ENCODE measurements at regions not wholly inside any gene's neighbourhood (a gene's known extent, or its start where the extent isn't known, plus 50 kb on each side); places are given as distances from the start of the nearest gene placed in this dataset.

GRCh38 chr10:59523851-59524250 lies 161.5 kb upstream of the FAM13C start:
- Histone ChIP-seq H3K27me3 (ENCODE audit: low read depth) (0 out of 2 replicates have a peak, but pooled peaks cover 2% of the 10 kb centered on the region), H3K4me3 (no peak overlapping the region), H3K4me1 (no peaks in the 10 kb centered on the region), H3K9me3 (no peaks in the 10 kb centered on the region), H3K36me3 (replicated peaks) (no peaks in the 10 kb centered on the region)
- in situ Hi-C loops (cut with MboI; ENCODE audit: low sequenced_read_pairs) = no loop called here
- no peak for DNase-seq (ENCODE audit: low spot score in 2 of 2)

GRCh38 chr10:59517996-59518395 lies 155.6 kb upstream of the FAM13C start:
- Histone ChIP-seq H3K9me3 (no peaks in the 10 kb centered on the region), H3K27me3 (ENCODE audit: low read depth) (0 out of 2 replicates have a peak, but pooled peaks cover 2% of the 10 kb centered on the region), H3K4me1 (peaks cover 9% of the 10 kb centered on the region), H3K4me3 (no peak overlapping the region), H3K36me3 (replicated peaks) (no peaks in the 10 kb centered on the region)
- no peak for DNase-seq (ENCODE audit: low spot score in 2 of 2)
- in situ Hi-C loops (cut with MboI; ENCODE audit: low sequenced_read_pairs) = no loop called here

GRCh38 chr10:59517341-59517899 lies 155.1 kb upstream of the FAM13C start:
- in situ Hi-C loops (cut with MboI; ENCODE audit: low sequenced_read_pairs) = no loop called here
- no peak for DNase-seq (ENCODE audit: low spot score in 2 of 2)
- Histone ChIP-seq H3K36me3 (replicated peaks) (no peaks in the 10 kb centered on the region), H3K4me3 (no peak overlapping the region), H3K27me3 (ENCODE audit: low read depth) (0 out of 2 replicates have a peak, but pooled peaks cover 2% of the 10 kb centered on the region), H3K9me3 (no peaks in the 10 kb centered on the region), H3K4me1 (peaks cover 9% of the 10 kb centered on the region)

GRCh38 chr10:59513558-59513957 lies 151.2 kb upstream of the FAM13C start:
- H3K4me3 ChIP-seq = no peak overlapping the region
- DNase-seq (ENCODE audit: low spot score in 2 of 2) = no peak
- H3K9me3 ChIP-seq = no peaks in the 10 kb centered on the region
- H3K27me3 ChIP-seq (ENCODE audit: low read depth) = no peaks in the 10 kb centered on the region
- H3K4me1 ChIP-seq = peaks cover 12% of the 10 kb centered on the region
- in situ Hi-C loops (cut with MboI; ENCODE audit: low sequenced_read_pairs) = no loop called here
- H3K36me3 ChIP-seq (replicated peaks) = no peaks in the 10 kb centered on the region

GRCh38 chr10:59512951-59513350 lies 150.6 kb upstream of the FAM13C start:
- H3K4me3 ChIP-seq = no peak overlapping the region
- no peak for DNase-seq (ENCODE audit: low spot score in 2 of 2)
- in situ Hi-C loops (cut with MboI; ENCODE audit: low sequenced_read_pairs) = no loop called here
- no peaks in the 10 kb centered on the region for H3K36me3 ChIP-seq (replicated peaks)
- peaks cover 12% of the 10 kb centered on the region for H3K4me1 ChIP-seq
- H3K9me3 ChIP-seq = no peaks in the 10 kb centered on the region
- no peaks in the 10 kb centered on the region for H3K27me3 ChIP-seq (ENCODE audit: low read depth)

GRCh38 chr10:59508956-59509355 lies 146.6 kb upstream of the FAM13C start:
- no peak overlapping the region for H3K4me3 ChIP-seq
- in situ Hi-C loops (cut with MboI; ENCODE audit: low sequenced_read_pairs) = no loop called here
- H3K36me3 ChIP-seq (replicated peaks) = no peaks in the 10 kb centered on the region
- H3K27me3 ChIP-seq (ENCODE audit: low read depth) = no peaks in the 10 kb centered on the region
- H3K9me3 ChIP-seq = no peaks in the 10 kb centered on the region
- DNase-seq (ENCODE audit: low spot score in 2 of 2) = no peak
- 0 out of 2 replicates have a peak, but pooled peaks cover 2% of the 10 kb centered on the region for H3K4me1 ChIP-seq

- no peak for DNase-seq (ENCODE audit: low spot score in 2 of 2)
- in situ Hi-C loops (cut with MboI; ENCODE audit: low sequenced_read_pairs) = no loop called here
- no peak overlapping the region for H3K4me3 ChIP-seq
- no peaks in the 10 kb centered on the region for H3K27me3 ChIP-seq (ENCODE audit: low read depth)
- no peaks in the 10 kb centered on the region for H3K36me3 ChIP-seq (replicated peaks)
- 0 out of 2 replicates have a peak, but pooled peaks cover 2% of the 10 kb centered on the region for H3K4me1 ChIP-seq
- H3K9me3 ChIP-seq = no peaks in the 10 kb centered on the region
These were observed 145.9 kb upstream of the FAM13C start for GRCh38 chr10:59508296-59508695.

GRCh38 chr10:59505926-59506325 lies 143.6 kb upstream of the FAM13C start:
- Histone ChIP-seq H3K27me3 (ENCODE audit: low read depth) (no peaks in the 10 kb centered on the region), H3K9me3 (no peaks in the 10 kb centered on the region), H3K4me3 (no peak overlapping the region), H3K4me1 (no peaks in the 10 kb centered on the region), H3K36me3 (replicated peaks) (no peaks in the 10 kb centered on the region)
- in situ Hi-C loops (cut with MboI; ENCODE audit: low sequenced_read_pairs) = no loop called here
- DNase-seq (ENCODE audit: low spot score in 2 of 2) = no peak

GRCh38 chr10:59499460-59499859 lies 137.1 kb upstream of the FAM13C start:
- Histone ChIP-seq H3K4me3 (no peak overlapping the region), H3K27me3 (ENCODE audit: low read depth) (no peaks in the 10 kb centered on the region), H3K4me1 (no peaks in the 10 kb centered on the region), H3K36me3 (replicated peaks) (no peaks in the 10 kb centered on the region), H3K9me3 (no peaks in the 10 kb centered on the region)
- no peak for DNase-seq (ENCODE audit: low spot score in 2 of 2)
- in situ Hi-C loops (cut with MboI; ENCODE audit: low sequenced_read_pairs) = no loop called here

- H3K36me3 ChIP-seq (replicated peaks) = no peaks in the 10 kb centered on the region
- no peaks in the 10 kb centered on the region; the same call in 1 of the 2 replicates for H3K27me3 ChIP-seq (ENCODE audit: low read depth)
- in situ Hi-C loops (cut with MboI; ENCODE audit: low sequenced_read_pairs) = no loop called here
- no peaks in the 10 kb centered on the region for H3K4me1 ChIP-seq
- H3K9me3 ChIP-seq = no peaks in the 10 kb centered on the region
- H3K4me3 ChIP-seq = no peak overlapping the region
- no peak for DNase-seq (ENCODE audit: low spot score in 2 of 2)
These were observed 130.7 kb upstream of the FAM13C start for GRCh38 chr10:59493017-59493416.

- no peak for DNase-seq (ENCODE audit: low spot score in 2 of 2)
- in situ Hi-C loops (cut with MboI; ENCODE audit: low sequenced_read_pairs) = no loop called here
- no peak overlapping the region for H3K4me3 ChIP-seq
- no peaks in the 10 kb centered on the region for H3K4me1 ChIP-seq
- no peaks in the 10 kb centered on the region for H3K36me3 ChIP-seq (replicated peaks)
- no peaks in the 10 kb centered on the region; the same call in 1 of the 2 replicates for H3K27me3 ChIP-seq (ENCODE audit: low read depth)
- H3K9me3 ChIP-seq = no peaks in the 10 kb centered on the region
These were observed 117.1 kb upstream of the FAM13C start for GRCh38 chr10:59479426-59479825.

GRCh38 chr10:59470570-59470969 lies 108.2 kb upstream of the FAM13C start:
- no peaks in the 10 kb centered on the region for H3K36me3 ChIP-seq (replicated peaks)
- in situ Hi-C loops (cut with MboI; ENCODE audit: low sequenced_read_pairs) = no loop called here
- no peaks in the 10 kb centered on the region for H3K9me3 ChIP-seq
- H3K4me3 ChIP-seq = no peak overlapping the region
- DNase-seq (ENCODE audit: low spot score in 2 of 2) = no peak
- no peaks in the 10 kb centered on the region for H3K4me1 ChIP-seq
- H3K27me3 ChIP-seq (ENCODE audit: low read depth) = no peaks in the 10 kb centered on the region

GRCh38 chr10:59465088-59465487 lies 102.7 kb upstream of the FAM13C start:
- no peaks in the 10 kb centered on the region for H3K27me3 ChIP-seq (ENCODE audit: low read depth)
- in situ Hi-C loops (cut with MboI; ENCODE audit: low sequenced_read_pairs) = no loop called here
- peak; percentile 8 to 10 for DNase-seq (ENCODE audit: low spot score in 2 of 2)

GRCh38 chr10:59464483-59464882 lies 102.1 kb upstream of the FAM13C start:
- in situ Hi-C loops (cut with MboI; ENCODE audit: low sequenced_read_pairs) = no loop called here
- peak in 1 of 2 experiments; percentile 3 for DNase-seq (ENCODE audit: low spot score in 2 of 2)
- Histone ChIP-seq H3K4me3 (no peak overlapping the region), H3K4me1 (peaks cover 4% of the 10 kb centered on the region; the same call in 1 of the 2 replicates), H3K36me3 (replicated peaks) (no peaks in the 10 kb centered on the region), H3K27me3 (ENCODE audit: low read depth) (no peaks in the 10 kb centered on the region), H3K9me3 (no peaks in the 10 kb centered on the region)

More at GRCh38 chr10:59465088-59465487, 102.7 kb upstream of the FAM13C start:
- Histone ChIP-seq H3K9me3 (no peaks in the 10 kb centered on the region), H3K36me3 (replicated peaks) (no peaks in the 10 kb centered on the region), H3K4me3 (no peak overlapping the region), H3K4me1 (peaks cover 4% of the 10 kb centered on the region; the same call in 1 of the 2 replicates)

- Histone ChIP-seq H3K9me3 (no peaks in the 10 kb centered on the region), H3K4me3 (no peak overlapping the region), H3K4me1 (peaks cover 4% of the 10 kb centered on the region; the same call in 1 of the 2 replicates), H3K36me3 (replicated peaks) (no peaks in the 10 kb centered on the region), H3K27me3 (ENCODE audit: low read depth) (no peaks in the 10 kb centered on the region)
- in situ Hi-C loops (cut with MboI; ENCODE audit: low sequenced_read_pairs) = no loop called here
- no peak for DNase-seq (ENCODE audit: low spot score in 2 of 2)
These were observed 101.6 kb upstream of the FAM13C start for GRCh38 chr10:59463909-59464308.
